Inflammatory macrophage treated with lipopolysaccharide for 1 hour (primary cell): ENCODE measurements at regions not wholly inside any gene's neighbourhood (a gene's known extent, or its start where the extent isn't known, plus 50 kb on each side); places are given as distances from the start of the nearest gene placed in this dataset.
A peak's percentile ranks its signal among the peaks of the same experiment; 100 is the strongest.

Experiments used
- DNase-seq, 2 donors: peaks; one replicate each; pipeline ENCODE4 v3.0.0-alpha.2; 2020 to 2022

GRCh38 chr1:229192853-229193252 is 78.1 kb upstream of the RAB4A start:
- DNase-seq, result no peak

GRCh38 chr1:229194096-229194495 is 76.8 kb upstream of the RAB4A start:
- no peak for DNase-seq

DNA sequence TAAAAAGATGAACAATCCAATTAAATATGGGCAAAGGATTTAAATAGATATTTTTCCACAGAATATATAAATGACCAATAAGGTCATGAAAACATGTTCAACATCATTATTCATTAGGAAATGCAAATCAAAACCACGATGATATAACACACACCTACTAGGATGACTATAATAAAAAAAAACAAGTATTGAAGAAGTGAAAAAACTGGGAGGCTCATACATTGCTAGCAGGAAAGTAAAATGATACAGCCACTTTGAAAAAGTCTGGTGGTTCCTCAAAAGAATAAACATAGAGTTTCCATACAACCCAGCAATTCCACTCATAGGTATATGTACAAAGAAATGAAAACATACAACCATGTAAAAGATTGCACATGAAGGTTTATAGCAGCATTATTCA is 75.7 kb upstream of the RAB4A start:
- peak in 1 of 2 donors; percentile 35 for DNase-seq

GRCh38 chr1:229196404-229197264 is 74.3 kb upstream of the RAB4A start:
- DNase-seq, result peak in 1 of 2 donors; percentile 24

DNA sequence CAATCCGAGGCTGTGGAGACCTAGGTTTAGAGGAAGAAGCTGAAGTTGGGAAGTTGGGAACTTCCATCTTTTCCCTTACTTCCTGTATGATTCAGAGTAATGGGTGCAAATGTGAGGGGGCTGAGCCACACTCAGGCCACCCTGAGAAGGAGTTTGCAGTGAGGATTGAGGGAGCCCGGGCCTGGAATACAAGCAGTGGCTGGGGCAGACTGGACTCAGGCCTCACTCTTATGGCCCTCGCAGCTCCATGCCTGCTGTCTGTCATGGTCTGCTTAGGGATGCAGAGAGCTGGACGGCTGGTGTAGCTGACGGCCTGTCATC is 73.7 kb upstream of the RAB4A start:
- DNase-seq, result peak; percentile 84 to 92

GRCh38 chr1:229199261-229200243 is 71.4 kb upstream of the RAB4A start:
- peak; percentile 59 to 71 for DNase-seq

DNA sequence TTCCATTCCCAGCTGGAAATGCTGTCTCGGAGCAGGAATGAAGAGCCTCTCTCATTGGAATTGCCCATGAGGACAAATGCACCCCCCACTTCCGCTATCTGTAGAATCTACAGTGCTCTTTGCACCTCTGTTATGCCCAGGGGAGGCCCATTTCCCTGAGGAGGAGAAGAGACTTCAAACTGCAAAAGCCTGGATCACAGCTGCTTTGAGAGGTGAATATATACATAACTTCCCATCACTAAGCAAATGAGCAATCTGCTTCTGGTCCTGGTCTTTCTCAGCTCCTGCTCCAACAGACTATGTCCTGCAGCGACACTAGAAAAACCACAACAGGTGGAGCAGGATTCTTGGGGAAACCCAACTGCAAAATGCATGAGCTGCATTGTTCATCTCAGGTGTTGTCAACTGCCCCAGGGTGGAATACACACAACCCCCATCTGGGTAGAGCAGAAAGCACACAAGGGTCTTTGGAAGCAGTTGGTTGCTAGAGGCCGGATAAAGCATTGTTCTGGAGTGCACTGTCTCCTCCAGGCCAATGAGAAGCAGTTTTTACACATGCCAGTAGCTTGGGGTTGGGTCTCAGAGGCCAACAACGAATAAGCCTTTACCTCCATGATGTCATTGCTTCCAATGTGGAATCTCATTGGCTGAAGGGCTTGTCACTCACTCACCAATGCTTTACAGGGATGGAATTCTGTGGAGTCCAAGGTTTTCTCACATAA is 67.7 kb upstream of the RAB4A start:
- DNase-seq, result peak in 1 of 2 donors; percentile 60

GRCh38 chr1:229203991-229204632 is 66.8 kb upstream of the RAB4A start:
- no peak for DNase-seq

- DNase-seq, result no peak
Observed at GRCh38 chr1:229204921-229205777, 65.8 kb upstream of the RAB4A start.

GRCh38 chr1:229205854-229206253 is 65.1 kb upstream of the RAB4A start:
- no peak for DNase-seq

DNA sequence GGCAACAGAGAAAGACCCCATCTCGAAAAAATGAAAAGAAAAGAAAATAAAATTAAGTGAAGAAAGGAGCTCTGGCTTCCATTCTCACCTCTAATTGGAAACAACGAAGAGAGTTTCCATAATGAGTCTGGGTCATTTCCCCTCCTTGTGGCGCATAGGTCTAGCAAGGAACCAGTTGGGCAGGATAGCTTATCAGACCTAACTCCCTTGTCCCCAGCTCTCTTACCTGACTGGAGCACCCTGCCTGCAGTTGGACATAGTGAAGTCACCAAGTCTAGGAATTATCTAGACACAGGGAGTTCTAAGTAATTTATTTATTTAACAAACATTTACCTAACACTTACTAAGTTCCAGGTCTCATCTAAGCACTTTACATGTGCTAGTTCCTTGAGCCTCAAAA is 63.0 kb upstream of the RAB4A start:
- DNase-seq, result no peak

- no peak for DNase-seq
Observed at GRCh38 chr1:229208481-229208880, 62.4 kb upstream of the RAB4A start.

- peak in 1 of 2 donors; percentile 72 for DNase-seq
Observed at GRCh38 chr1:229209386-229209785, 61.5 kb upstream of the RAB4A start.

GRCh38 chr1:229209816-229210215 is 61.1 kb upstream of the RAB4A start:
- DNase-seq, result no peak

GRCh38 chr1:229210844-229211243 is 60.1 kb upstream of the RAB4A start:
- no peak for DNase-seq

DNA sequence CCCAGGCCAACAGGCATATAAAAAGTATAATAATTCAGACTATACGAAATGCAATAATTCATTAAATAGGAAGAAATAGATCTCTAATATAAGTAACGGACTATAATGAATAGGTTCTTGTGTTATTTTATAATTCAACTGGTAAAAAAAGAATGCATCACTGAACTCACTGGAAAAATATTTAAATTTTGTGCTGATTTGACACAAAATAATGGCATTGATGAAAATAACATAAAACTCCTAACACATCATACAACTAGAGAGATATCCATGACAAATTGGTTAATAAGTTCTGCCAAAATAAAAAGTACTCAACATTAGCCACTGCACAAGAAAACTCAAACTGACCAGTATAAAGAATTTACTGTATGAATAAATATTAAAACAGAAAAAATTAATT is 57.1 kb upstream of the RAB4A start:
- no peak for DNase-seq

DNA sequence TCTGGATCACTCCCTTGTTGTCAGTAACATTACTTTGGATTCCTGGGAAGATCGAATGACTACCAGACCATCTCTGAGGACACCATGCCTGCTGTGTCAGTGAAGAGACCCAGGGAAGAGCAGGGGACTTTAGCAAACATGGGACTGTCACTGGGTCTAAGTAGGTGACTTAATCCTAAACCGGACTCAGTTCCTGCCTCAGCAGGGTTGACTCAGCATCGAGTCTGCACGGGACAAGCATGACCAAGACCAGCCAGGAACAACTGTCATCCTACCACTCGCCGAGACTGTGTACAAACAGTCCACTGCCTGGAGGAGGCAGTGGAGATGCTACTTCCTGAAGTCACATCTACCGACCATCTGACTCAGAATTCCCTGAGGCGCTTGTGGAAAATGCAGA is 53.2 kb upstream of the RAB4A start:
- DNase-seq, result peak; percentile 55 to 77

- DNase-seq, result no peak
Observed at GRCh38 chr1:229218612-229219025, 52.3 kb upstream of the RAB4A start.

DNA sequence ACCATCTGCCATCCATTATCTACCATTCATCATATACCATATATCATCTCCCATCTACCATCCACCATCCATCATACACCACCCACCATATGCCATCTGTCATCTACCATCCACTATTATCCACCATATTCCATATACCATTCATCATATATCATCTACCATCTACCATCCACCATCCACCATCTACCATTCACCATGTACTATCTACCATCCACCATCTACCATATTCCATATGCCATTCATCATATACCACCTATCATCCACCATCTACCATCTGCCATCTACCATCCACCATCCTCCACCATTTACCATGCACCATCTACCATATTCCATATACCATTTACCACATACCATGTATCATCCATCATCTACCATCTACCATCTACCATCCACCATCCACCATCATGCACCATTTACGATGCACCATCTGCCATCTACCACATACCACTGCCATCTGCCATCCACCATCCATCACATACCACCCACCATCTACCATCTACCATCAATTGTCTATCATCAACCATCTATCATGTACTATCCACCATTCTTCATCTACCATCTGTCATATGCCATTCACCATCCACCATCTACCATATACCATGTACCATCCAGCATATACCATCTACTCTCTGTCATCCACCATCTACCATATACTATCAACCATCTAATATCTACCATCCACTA is 50.6 kb upstream of the RAB4A start:
- DNase-seq, result no peak

DNA sequence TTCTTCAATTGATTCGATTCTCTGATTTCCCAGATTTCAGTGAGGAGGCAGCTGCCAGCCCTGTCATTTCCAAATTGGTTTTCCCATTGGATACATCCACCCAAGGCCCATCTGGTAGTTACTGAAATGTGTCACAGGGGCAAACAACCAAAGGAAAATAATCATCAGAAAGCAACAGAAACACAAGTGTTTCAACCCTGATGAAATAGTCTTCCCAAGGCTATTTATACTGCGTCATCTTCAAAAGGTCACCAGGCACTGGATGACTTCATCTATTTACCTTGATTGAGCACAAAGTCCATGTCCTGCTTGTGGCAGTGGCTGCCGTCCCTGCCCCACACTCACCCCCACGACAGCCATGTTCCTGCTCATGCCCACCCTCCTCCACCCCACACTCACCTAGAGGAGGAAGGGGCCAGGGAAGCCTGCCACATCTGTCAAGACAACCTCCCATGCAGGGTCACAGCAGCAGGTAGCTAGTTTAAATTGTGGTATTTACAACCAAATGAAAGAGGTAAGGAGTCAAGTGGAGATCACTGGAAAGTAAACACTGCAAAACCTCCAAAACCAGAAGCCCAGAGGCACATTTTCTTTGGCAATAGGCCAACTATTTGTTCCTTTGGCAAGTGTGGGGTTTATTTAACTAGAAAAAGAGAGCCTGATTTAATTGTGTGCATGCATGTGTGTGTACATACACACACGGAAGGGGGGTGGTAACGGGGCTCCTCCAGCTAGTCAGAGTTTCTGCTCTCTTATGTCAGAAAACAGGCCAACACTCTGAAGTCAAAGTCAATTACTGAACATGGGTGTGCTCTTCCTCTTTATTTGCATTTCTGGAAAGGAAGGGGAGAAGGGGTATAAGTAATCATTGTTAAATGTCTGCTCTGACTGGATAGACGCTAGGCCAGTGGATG is 49.5 kb upstream of the RAB4A start:
- DNase-seq, result peak in 1 of 2 donors; percentile 19
